ENCODE measurements at regions not wholly inside any gene's neighbourhood (a gene's known extent, or its start where the extent isn't known, plus 50 kb on each side); places are given as distances from the start of the nearest gene placed in this dataset.

- no peak for TF ChIP-seq CTCF (conservative IDR thresholded peaks at IDR 0.05)
- TF ChIP-seq ZFX (IDR thresholded peaks at IDR 0.05) = no peak
- no peak overlapping the region for H3K27ac ChIP-seq
Observed at GRCh38 chr6:166025149-166025898, 142.3 kb downstream of the TBXT start.

- H3K27ac ChIP-seq = no peak overlapping the region
- TF ChIP-seq ZFX (IDR thresholded peaks at IDR 0.05) (no peak), CTCF (conservative IDR thresholded peaks at IDR 0.05) (no peak)
Observed at GRCh38 chr6:166024252-166024651, 143.4 kb downstream of the TBXT start.

GRCh38 chr6:166023273-166023989, 144.2 kb downstream of the TBXT start:
- no peak for TF ChIP-seq ZFX (IDR thresholded peaks at IDR 0.05)
- no peak for TF ChIP-seq CTCF (conservative IDR thresholded peaks at IDR 0.05)

GRCh38 chr6:166021429-166021828, 146.2 kb downstream of the TBXT start:
- no peak overlapping the region for H3K27ac ChIP-seq

More at GRCh38 chr6:166023273-166023989, 144.2 kb downstream of the TBXT start:
- H3K27ac ChIP-seq = no peak overlapping the region

GRCh38 chr6:166019214-166019613, 148.4 kb downstream of the TBXT start:
- no peak for TF ChIP-seq ZFX (IDR thresholded peaks at IDR 0.05)
- H3K27ac ChIP-seq = no peak overlapping the region

More at GRCh38 chr6:166021429-166021828, 146.2 kb downstream of the TBXT start:
- TF ChIP-seq ZFX (IDR thresholded peaks at IDR 0.05) = no peak
- no peak for TF ChIP-seq CTCF (conservative IDR thresholded peaks at IDR 0.05)

- TF ChIP-seq ZFX (IDR thresholded peaks at IDR 0.05) = no peak
- TF ChIP-seq CTCF (conservative IDR thresholded peaks at IDR 0.05) = no peak
- no peak overlapping the region for H3K27ac ChIP-seq
Observed at GRCh38 chr6:166017032-166017635, 150.5 kb downstream of the TBXT start.

GRCh38 chr6:166014966-166015365, 152.7 kb downstream of the TBXT start:
- TF ChIP-seq ZFX (IDR thresholded peaks at IDR 0.05) (no peak), CTCF (conservative IDR thresholded peaks at IDR 0.05) (no peak)
- no peak overlapping the region for H3K27ac ChIP-seq
